Endothelial cell of umbilical vein (primary cell): ENCODE measurements at regions not wholly inside any gene's neighbourhood (a gene's known extent, or its start where the extent isn't known, plus 50 kb on each side); places are given as distances from the start of the nearest gene placed in this dataset.

Experiments
- BruUV-seq: library from RNA; stranded (reverse); fragments of 400-500 nt; replicated peaks from 2 replicates; lab custom pipeline; 2021; lab: Mats Ljungman, UMichigan
- CTCF ChIA-PET: fragments of 300-600, 350-600 bp; sonication (Branson Sonifier 250); formaldehyde crosslinking; loops from one replicate; lab custom pipeline; 2021; ENCODE audit warnings: antibody characterized with exemption, inconsistent platforms; lab: Charles Lee
- POLR2A ChIA-PET: fragments of 300-600, 350-600 bp; sonication (Branson Sonifier 250); formaldehyde crosslinking; loops from one replicate; lab custom pipeline; 2021; ENCODE audit warnings: antibody characterized with exemption, inconsistent platforms; lab: Charles Lee
- DNase-seq: peaks from one replicate; pipeline ENCODE4 v3.0.0-alpha.2; 2011; ENCODE audit warnings: low read depth, low spot score
- FAIRE-seq: peaks from 2 replicates; lab custom pipeline; 2011; peaks lifted over from hg19 to GRCh38; lab: Jason Lieb, UNC
- H2AFZ ChIP-seq: 2 replicates; pipeline ENCODE4 v1.6.0; 2012; ENCODE audit warnings: low read depth, low read length, control low read depth, inconsistent platforms
- H3K27ac ChIP-seq: 2 replicates; pipeline ENCODE4 v1.5.1; 2011; ENCODE audit warnings: low read depth, mild to moderate bottlenecking, control low read depth, low read length, moderate library complexity; ENCODE audit not compliant: insufficient read depth
- H3K27me3 ChIP-seq, 2 experiments: 2 replicates each; pipeline versions ENCODE4 v1.6.0 to v1.6.1; 2011; ENCODE audit warnings: low read length in 2 of 2, mixed read lengths in 1 of 2; ENCODE audit not compliant: control insufficient read depth in 2 of 2, insufficient read depth in 2 of 2
- H3K36me3 ChIP-seq, 2 experiments: 2 replicates in 1 of 2; 3 replicates in 1 of 2; pipeline ENCODE4 v1.5.1; 2011; ENCODE audit warnings: low read length in 2 of 2, mild to moderate bottlenecking in 1 of 2, moderate library complexity in 1 of 2; ENCODE audit not compliant: control insufficient read depth in 2 of 2, insufficient read depth in 2 of 2; ENCODE audit errors: extremely low read depth in 1 of 2
- H3K4me1 ChIP-seq: 3 replicates; pipeline ENCODE4 v1.5.1; 2011; ENCODE audit warnings: mild to moderate bottlenecking, low read length; ENCODE audit not compliant: control insufficient read depth, insufficient read depth; ENCODE audit errors: extremely low read depth
- H3K4me2 ChIP-seq: 2 replicates; pipeline ENCODE4 v1.6.1; 2011; ENCODE audit warnings: low read length, control low read depth, mixed read lengths; ENCODE audit not compliant: insufficient read depth
- H3K4me3 ChIP-seq, 3 experiments: fragments of 200-600 bp in 1 of 3; sonication (generic), shearing (Covaris generic) in 1 of 3; replicated peaks in 1 of 3; 2 replicates each; pipeline ENCODE4 v1.5.1; 2011 to 2016; ENCODE audit warnings: control low read depth in 3 of 3, low read length in 3 of 3, mild to moderate bottlenecking in 2 of 3, inconsistent platforms in 1 of 3, low read depth in 1 of 3, moderate library complexity in 1 of 3; ENCODE audit not compliant: insufficient read depth in 1 of 3
- H3K79me2 ChIP-seq: 2 replicates; pipeline ENCODE4 v1.6.0; 2012; ENCODE audit warnings: low read length, inconsistent platforms; ENCODE audit not compliant: control insufficient read depth, insufficient read depth
- H3K9ac ChIP-seq: replicated peaks from 2 replicates; pipeline ENCODE3; 2011; ENCODE audit warnings: low read length, control low read depth; ENCODE audit not compliant: insufficient read depth; ENCODE audit errors: extremely low read depth
- H3K9me1 ChIP-seq: replicated peaks from 3 replicates; pipeline ENCODE4 v1.6.0; 2011; ENCODE audit warnings: mild to moderate bottlenecking, low read length; ENCODE audit not compliant: control insufficient read depth, insufficient read depth; ENCODE audit errors: extremely low read depth
- H3K9me3 ChIP-seq: replicated peaks from 2 replicates; pipeline ENCODE4 v1.5.1; 2012; ENCODE audit warnings: low read length, inconsistent platforms; ENCODE audit not compliant: control insufficient read depth, insufficient read depth
- H4K20me1 ChIP-seq: replicated peaks from 2 replicates; pipeline ENCODE3; 2011; ENCODE audit warnings: mild to moderate bottlenecking, low read length; ENCODE audit not compliant: control insufficient read depth, insufficient read depth; ENCODE audit errors: extremely low read depth
- EZH2 ChIP-seq: IDR thresholded peaks from 2 replicates; pipeline ENCODE4 v1.6.1; 2012; ENCODE audit warnings: borderline replicate concordance, low read depth, mild to moderate bottlenecking, moderate library complexity, low read length, inconsistent platforms; ENCODE audit not compliant: severe bottlenecking
- FOS ChIP-seq: IDR thresholded peaks from 2 replicates; pipeline ENCODE4 v1.6.1; 2011; ENCODE audit warnings: mild to moderate bottlenecking, low read length, moderate library complexity, borderline replicate concordance; ENCODE audit not compliant: insufficient read depth
- GATA2 ChIP-seq: IDR thresholded peaks from 2 replicates; pipeline ENCODE4 v1.7.0; 2011; ENCODE audit warnings: low read depth, mild to moderate bottlenecking, moderate library complexity, mixed read lengths, low read length; ENCODE audit not compliant: insufficient read length, insufficient read depth
- JUN ChIP-seq: IDR thresholded peaks from 2 replicates; pipeline ENCODE4 v1.6.1; 2011; ENCODE audit warnings: borderline replicate concordance, low read depth; ENCODE audit not compliant: insufficient read length, insufficient read depth
- MYC ChIP-seq: IDR thresholded peaks from one replicate; pipeline ENCODE4 v1.6.1; 2011; ENCODE audit warnings: mild to moderate bottlenecking, low read depth, low read length
- POLR2A ChIP-seq: IDR thresholded peaks from 2 replicates; pipeline ENCODE4 v1.6.1; 2012; ENCODE audit warnings: low read depth, mild to moderate bottlenecking, control low read depth, low read length
- POLR2AphosphoS5 ChIP-seq: IDR thresholded peaks from 2 replicates; pipeline ENCODE4 v1.6.1; 2012; ENCODE audit warnings: low read depth, mild to moderate bottlenecking, control low read depth, low read length, moderate library complexity; ENCODE audit not compliant: insufficient read depth
- dilution Hi-C: fragments of 300-500 bp; cut with MboI; formaldehyde crosslinking; loops from one replicate; pipeline ENCODE4 v1.15.0; 2019; ENCODE audit warnings: low sequenced_read_pairs; ENCODE audit not compliant: extremely low pct_ligation_motif_present
- intact Hi-C: fragments of 100-400 bp; cut with micrococcal nuclease; formaldehyde crosslinking; loops from one replicate; pipeline ENCODE4 v1.10.0; 2022
- TF ChIP-seq, protein P1 (sequence below): IDR thresholded peaks from 2 replicates; pipeline ENCODE4 v1.6.1; 2011; ENCODE audit not compliant: insufficient read depth, insufficient read length
- TF ChIP-seq, protein P2 (sequence below), 2 donors: IDR thresholded peaks; 1 replicate in 1 of 2; 2 replicates in 1 of 2; pipeline ENCODE4 v1.5.1; 2011; ENCODE audit warnings: low read length in 2 of 2, mild to moderate bottlenecking in 2 of 2, moderate library complexity in 2 of 2, control low read depth in 1 of 2, inconsistent platforms in 1 of 2, low read depth in 1 of 2; ENCODE audit not compliant: insufficient read depth in 1 of 2; ENCODE audit errors: extremely low read depth in 1 of 2

DNA sequence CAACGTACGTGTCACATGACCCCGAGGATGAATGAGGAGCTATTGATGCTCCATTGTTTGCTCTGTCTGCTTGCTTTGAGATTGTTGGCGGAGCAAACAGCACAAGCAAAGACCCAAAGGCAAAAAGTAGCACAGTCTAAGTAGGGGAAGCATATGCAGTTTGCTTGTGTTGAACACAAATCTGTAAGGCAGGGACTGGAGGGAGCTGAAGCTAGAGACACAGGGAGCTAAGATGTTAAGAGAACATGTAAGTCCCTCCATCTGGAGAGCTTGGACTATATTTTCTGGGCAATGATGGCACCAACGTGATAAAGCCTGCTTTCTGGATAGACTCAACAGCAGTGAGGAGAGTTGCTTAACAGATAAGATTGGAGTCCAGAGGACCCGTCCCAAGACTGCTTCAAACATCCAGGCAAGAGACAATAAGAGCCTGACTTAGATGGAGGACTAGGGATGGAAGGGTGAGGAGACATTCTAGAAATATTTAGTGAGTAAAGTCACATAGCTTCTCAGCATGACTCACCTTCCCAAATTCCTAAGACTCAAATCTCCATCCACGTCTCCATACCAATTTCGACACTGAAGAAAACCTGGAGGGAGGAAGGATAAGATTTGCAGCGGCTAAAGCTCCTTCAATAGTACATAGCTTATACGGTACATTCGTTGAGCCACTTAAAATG lies 88.1 kb upstream of the KLF7 start:
- Histone ChIP-seq H3K4me1 (peaks cover 31% of the 10 kb centered on the region), H3K9me1 (no peaks in the 10 kb centered on the region), H3K27ac (no peak overlapping the region), H3K4me3 (no peak overlapping the region), H4K20me1 (no peaks in the 10 kb centered on the region), H3K4me2 (peak overlapping the region; percentile 24), H3K27me3 (no peaks in the 10 kb centered on the region), H3K9me3 (no peaks in the 10 kb centered on the region), H2AFZ (no peak overlapping the region), H3K79me2 (no peaks in the 10 kb centered on the region), H3K9ac (no peak overlapping the region), H3K36me3 (no peaks in the 10 kb centered on the region)
- BruUV-seq: no TSS peak
- DNase-seq: no peak
- peak; percentile 35 for FAIRE-seq
- CTCF ChIA-PET: interaction anchor here (0.8 to 1.2 kb wide), 3 partner anchors 21 to 219 kb away, joined by 3 to 4 read pairs (median 3); no protein-coding TSS in a partner anchor
- intact Hi-C loops (no loop called here), dilution Hi-C loops (no loop called here)
- TF ChIP-seq JUN (peak; percentile 35), FOS (peak; percentile 30), POLR2AphosphoS5 (no peak)
- POLR2A ChIA-PET: no interaction called here

DNA sequence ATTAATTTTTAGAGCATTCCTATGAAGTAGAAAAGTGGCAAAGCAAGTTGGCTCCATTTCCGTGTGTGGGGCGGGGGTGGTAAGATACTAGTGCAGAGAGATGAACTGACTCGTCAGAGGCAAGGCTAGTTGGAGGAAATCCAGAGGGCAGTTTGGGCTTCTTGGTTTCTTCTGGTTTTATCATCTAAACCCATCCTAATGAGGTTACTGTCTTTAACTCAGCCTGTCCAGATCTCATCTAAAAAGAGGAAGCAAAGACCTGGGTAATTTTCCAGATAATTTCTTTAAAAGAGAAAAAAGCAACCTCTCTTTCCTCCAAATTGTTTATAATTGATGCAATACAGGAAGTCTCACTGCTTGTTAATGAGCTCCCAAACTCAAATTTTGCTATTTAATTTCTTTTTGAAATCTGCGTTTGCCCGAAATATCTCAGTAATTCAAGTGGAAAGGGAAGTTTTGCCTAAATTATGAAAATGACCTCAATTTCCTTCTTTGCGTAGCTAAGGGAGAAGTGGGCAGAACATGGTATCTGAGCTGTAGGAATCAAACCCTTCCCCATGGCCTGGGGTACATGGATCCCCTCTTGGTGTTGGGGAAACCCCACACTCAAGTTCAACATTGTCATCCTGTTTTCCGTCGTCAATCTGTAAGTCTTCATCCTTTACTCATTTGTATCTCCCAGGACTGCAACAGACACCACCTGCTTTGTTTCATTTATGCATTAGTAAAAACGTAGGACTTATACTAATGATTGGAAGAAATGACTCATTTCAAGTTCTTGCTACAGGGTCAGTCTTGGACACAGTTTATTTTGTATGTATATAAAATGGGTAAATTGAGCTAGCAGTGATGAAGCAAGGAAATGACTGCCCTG lies 89.1 kb upstream of the KLF7 start:
- no peaks in the 10 kb centered on the region for H3K9me3 ChIP-seq
- peak overlapping the region; percentile 25 for H3K4me2 ChIP-seq
- no peaks in the 10 kb centered on the region for H3K27me3 ChIP-seq
- H3K4me3 ChIP-seq: no peak overlapping the region
- no peaks in the 10 kb centered on the region for H3K79me2 ChIP-seq
- peaks cover 35% of the 10 kb centered on the region for H3K4me1 ChIP-seq
- H3K36me3 ChIP-seq: no peaks in the 10 kb centered on the region
- TF ChIP-seq JUN (no peak), POLR2A (no peak), GATA2 (no peak), EZH2 (no peak), FOS (no peak), POLR2AphosphoS5 (no peak), MYC (no peak)
- TF ChIP-seq, protein P1, sequence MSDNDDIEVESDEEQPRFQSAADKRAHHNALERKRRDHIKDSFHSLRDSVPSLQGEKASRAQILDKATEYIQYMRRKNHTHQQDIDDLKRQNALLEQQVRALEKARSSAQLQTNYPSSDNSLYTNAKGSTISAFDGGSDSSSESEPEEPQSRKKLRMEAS: no peak
- TF ChIP-seq, protein P2, sequence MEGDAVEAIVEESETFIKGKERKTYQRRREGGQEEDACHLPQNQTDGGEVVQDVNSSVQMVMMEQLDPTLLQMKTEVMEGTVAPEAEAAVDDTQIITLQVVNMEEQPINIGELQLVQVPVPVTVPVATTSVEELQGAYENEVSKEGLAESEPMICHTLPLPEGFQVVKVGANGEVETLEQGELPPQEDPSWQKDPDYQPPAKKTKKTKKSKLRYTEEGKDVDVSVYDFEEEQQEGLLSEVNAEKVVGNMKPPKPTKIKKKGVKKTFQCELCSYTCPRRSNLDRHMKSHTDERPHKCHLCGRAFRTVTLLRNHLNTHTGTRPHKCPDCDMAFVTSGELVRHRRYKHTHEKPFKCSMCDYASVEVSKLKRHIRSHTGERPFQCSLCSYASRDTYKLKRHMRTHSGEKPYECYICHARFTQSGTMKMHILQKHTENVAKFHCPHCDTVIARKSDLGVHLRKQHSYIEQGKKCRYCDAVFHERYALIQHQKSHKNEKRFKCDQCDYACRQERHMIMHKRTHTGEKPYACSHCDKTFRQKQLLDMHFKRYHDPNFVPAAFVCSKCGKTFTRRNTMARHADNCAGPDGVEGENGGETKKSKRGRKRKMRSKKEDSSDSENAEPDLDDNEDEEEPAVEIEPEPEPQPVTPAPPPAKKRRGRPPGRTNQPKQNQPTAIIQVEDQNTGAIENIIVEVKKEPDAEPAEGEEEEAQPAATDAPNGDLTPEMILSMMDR (IDR thresholded peaks at IDR 0.05; ENCODE audit: extremely low read depth in 1 of 2, insufficient read depth in 1 of 2, low read depth in 1 of 2, low read length in 2 of 2): no peak
- ChIA-PET POLR2A (no interaction called here), CTCF (interaction anchor here (0.9 to 1.2 kb wide), 2 partner anchors 29 to 218 kb away, joined by 3 to 4 read pairs; no protein-coding TSS in a partner anchor)
- H3K9me1 ChIP-seq: no peaks in the 10 kb centered on the region
- no peak for FAIRE-seq
- dilution Hi-C loops: no loop called here
- peak overlapping the region; percentile 17 for H2AFZ ChIP-seq
- intact Hi-C loops: no loop called here
- H4K20me1 ChIP-seq: no peaks in the 10 kb centered on the region
- no TSS peak for BruUV-seq
- no peak overlapping the region for H3K9ac ChIP-seq
- DNase-seq: peak; percentile 56
- H3K27ac ChIP-seq: no peak overlapping the region
